DOHH2 (cell line): ENCODE measurements at regions not wholly inside any gene's neighbourhood (a gene's known extent, or its start where the extent isn't known, plus 50 kb on each side); places are given as distances from the start of the nearest gene placed in this dataset.

Source experiments
- H3F3A ChIP-seq: fragments of 200-600 bp; sonication (generic), shearing (Covaris generic); 2 replicates; pipeline ENCODE4 v1.6.0; 2016; ENCODE audit warnings: antibody characterized with exemption, mild to moderate bottlenecking; ENCODE audit not compliant: control insufficient read depth, insufficient read depth
- H3K27ac ChIP-seq: fragments of 200-600 bp; sonication (generic); 2 replicates; pipeline ENCODE4 v1.5.1; 2014; ENCODE audit warnings: low read depth, mild to moderate bottlenecking, low read length, moderate library complexity
- H3K27me3 ChIP-seq: fragments of 200-600 bp; sonication (generic); 2 replicates; pipeline ENCODE4 v1.6.1; 2014; ENCODE audit warnings: mild to moderate bottlenecking, low read length, mixed read lengths; ENCODE audit not compliant: control insufficient read depth
- H3K36me3 ChIP-seq: fragments of 200-600 bp; sonication (generic); 2 replicates; pipeline ENCODE4 v1.6.1; 2014; ENCODE audit warnings: mild to moderate bottlenecking, low read length, moderate library complexity, mixed read lengths; ENCODE audit not compliant: control insufficient read depth
- H3K4me1 ChIP-seq: fragments of 200-600 bp; sonication (generic); 2 replicates; pipeline ENCODE4 v1.6.1; 2014; ENCODE audit warnings: mild to moderate bottlenecking, low read length, mixed read lengths; ENCODE audit not compliant: control insufficient read depth
- H3K4me2 ChIP-seq: fragments of 200-600 bp; sonication (generic); 2 replicates; pipeline ENCODE4 v1.6.0; 2014; ENCODE audit warnings: mild to moderate bottlenecking, low read length, moderate library complexity
- H3K4me3 ChIP-seq: fragments of 200-600 bp; sonication (generic); 2 replicates; pipeline ENCODE4 v1.5.1; 2014; ENCODE audit warnings: mild to moderate bottlenecking, low read length, mixed read lengths
- H3K79me2 ChIP-seq: fragments of 200-600 bp; sonication (generic); 2 replicates; pipeline ENCODE4 v1.6.1; 2014; ENCODE audit warnings: mild to moderate bottlenecking, low read length, mixed read lengths; ENCODE audit not compliant: control insufficient read depth
- H3K9me2 ChIP-seq: fragments of 200-600 bp; sonication (generic); replicated peaks from 2 replicates; pipeline ENCODE4 v1.6.1; 2014; ENCODE audit warnings: mild to moderate bottlenecking, low read length, mixed read lengths; ENCODE audit not compliant: control insufficient read depth
- H3K9me3 ChIP-seq: fragments of 200-600 bp; sonication (generic); 2 replicates; pipeline ENCODE4 v1.6.1; 2014; ENCODE audit warnings: antibody characterized with exemption, low read length, mixed read lengths; ENCODE audit not compliant: control insufficient read depth, insufficient read depth
- H4K20me1 ChIP-seq: fragments of 200-600 bp; sonication (generic); 2 replicates; pipeline ENCODE4 v1.6.0; 2014; ENCODE audit warnings: low read depth, mild to moderate bottlenecking, antibody characterized with exemption, low read length, moderate library complexity; ENCODE audit not compliant: control insufficient read depth, insufficient read depth
- CTCF ChIP-seq: fragments of 200-600 bp; sonication (generic); IDR thresholded peaks from one replicate; pipeline ENCODE4 v1.5.1; 2014; ENCODE audit warnings: antibody characterized with exemption, mild to moderate bottlenecking, low read depth, low read length; ENCODE audit not compliant: poor library complexity, severe bottlenecking
- EZH2phosphoT487 ChIP-seq: fragments of 200-600 bp; sonication (generic); IDR thresholded peaks from 2 replicates; pipeline ENCODE4 v1.6.1; 2017; ENCODE audit warnings: borderline replicate concordance, mild to moderate bottlenecking, antibody characterized with exemption, low read length, moderate library complexity, mixed read lengths

- H3K27me3 ChIP-seq: no peaks in the 10 kb centered on the region
- no peak overlapping the region for H3K27ac ChIP-seq
- H3F3A ChIP-seq: no peaks in the 10 kb centered on the region
- H3K4me1 ChIP-seq: no peaks in the 10 kb centered on the region
- no peaks in the 10 kb centered on the region for H4K20me1 ChIP-seq
- no peak overlapping the region for H3K4me2 ChIP-seq
- TF ChIP-seq CTCF (no peak), EZH2phosphoT487 (no peak)
- no peaks in the 10 kb centered on the region for H3K9me3 ChIP-seq
- no peaks in the 10 kb centered on the region for H3K79me2 ChIP-seq
- no peak overlapping the region for H3K4me3 ChIP-seq
- H3K9me2 ChIP-seq: no peaks in the 10 kb centered on the region
- H3K36me3 ChIP-seq: no peaks in the 10 kb centered on the region
Observed at GRCh38 chr6:139894271-139894670, 519.8 kb upstream of the CITED2 start.

GRCh38 chr6:139891471-139891870 lies 517.0 kb upstream of the CITED2 start:
- Histone ChIP-seq H3K79me2 (no peaks in the 10 kb centered on the region), H3K27me3 (no peaks in the 10 kb centered on the region), H3K4me2 (no peak overlapping the region), H3K27ac (no peak overlapping the region), H3K36me3 (no peaks in the 10 kb centered on the region), H3K9me3 (no peaks in the 10 kb centered on the region), H3K4me1 (no peaks in the 10 kb centered on the region), H3F3A (no peaks in the 10 kb centered on the region), H3K4me3 (no peak overlapping the region), H4K20me1 (no peaks in the 10 kb centered on the region), H3K9me2 (no peaks in the 10 kb centered on the region)
- TF ChIP-seq CTCF (no peak), EZH2phosphoT487 (no peak)

- Histone ChIP-seq H3K27ac (no peak overlapping the region), H3K4me3 (no peak overlapping the region), H3K9me2 (no peaks in the 10 kb centered on the region), H3K27me3 (no peaks in the 10 kb centered on the region), H3K79me2 (no peaks in the 10 kb centered on the region), H3K36me3 (no peaks in the 10 kb centered on the region), H3K9me3 (no peaks in the 10 kb centered on the region), H3F3A (no peaks in the 10 kb centered on the region), H4K20me1 (no peaks in the 10 kb centered on the region), H3K4me1 (no peaks in the 10 kb centered on the region), H3K4me2 (no peak overlapping the region)
- TF ChIP-seq CTCF: no peak
- TF ChIP-seq EZH2phosphoT487: no peak
Observed at GRCh38 chr6:139888681-139889122, 514.3 kb upstream of the CITED2 start.

DNA sequence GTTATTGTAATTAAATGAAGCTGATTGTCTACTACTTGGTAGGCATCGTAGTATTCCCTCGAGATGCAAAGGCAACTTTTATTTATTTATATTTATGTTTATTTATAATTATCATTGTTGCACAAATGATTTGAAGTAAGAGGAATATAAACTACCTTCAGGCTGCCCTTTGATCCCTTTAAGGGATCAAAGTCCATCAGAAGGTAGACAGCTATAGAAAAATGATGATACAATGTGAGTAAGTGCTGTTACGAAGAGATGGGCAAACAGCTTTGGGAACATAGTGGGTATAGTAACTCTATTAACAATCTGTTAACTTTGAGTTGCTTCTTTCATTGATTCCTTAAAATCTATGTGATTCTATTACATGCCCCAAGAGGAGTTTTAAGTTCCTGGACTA lies 512.8 kb upstream of the CITED2 start:
- no peak overlapping the region for H3K4me2 ChIP-seq
- no peak overlapping the region for H3K27ac ChIP-seq
- no peaks in the 10 kb centered on the region for H4K20me1 ChIP-seq
- TF ChIP-seq EZH2phosphoT487 (no peak), CTCF (no peak)
- H3K9me3 ChIP-seq: no peaks in the 10 kb centered on the region
- H3K4me3 ChIP-seq: no peak overlapping the region
- H3K79me2 ChIP-seq: no peaks in the 10 kb centered on the region
- H3K27me3 ChIP-seq: no peaks in the 10 kb centered on the region
- no peaks in the 10 kb centered on the region for H3K9me2 ChIP-seq
- H3K36me3 ChIP-seq: no peaks in the 10 kb centered on the region
- H3F3A ChIP-seq: no peaks in the 10 kb centered on the region
- no peaks in the 10 kb centered on the region for H3K4me1 ChIP-seq
